22Rv1 (cell line): ENCODE measurements at regions not wholly inside any gene's neighbourhood (a gene's known extent, or its start where the extent isn't known, plus 50 kb on each side); places are given as distances from the start of the nearest gene placed in this dataset.
"Not testable (repeated sequence)": the region's sequence is repeated elsewhere in the genome, so short reads cannot be mapped to it uniquely, and the experiment has no call there.

Source experiments
- H3K27ac ChIP-seq: fragments of 450-650 bp; 2 replicates; pipeline ENCODE4 v1.5.1; 2017
- CTCF ChIP-seq: fragments of 450-650 bp; IDR thresholded peaks from 2 replicates; pipeline ENCODE4 v1.5.1; 2017; ENCODE audit warnings: mild to moderate bottlenecking
- ZFX ChIP-seq: fragments of 450-650 bp; IDR thresholded peaks from 2 replicates; pipeline ENCODE4 v1.6.1; 2017; ENCODE audit warnings: antibody characterized with exemption, borderline replicate concordance

- TF ChIP-seq CTCF (no peak), ZFX (no peak)
- H3K27ac ChIP-seq: no peak overlapping the region
These were observed 339.0 kb downstream of the EIPR1 start for GRCh38 chr2:3038636-3039035.

- no peak overlapping the region for H3K27ac ChIP-seq
These were observed 340.1 kb downstream of the EIPR1 start for GRCh38 chr2:3037196-3038194.

GRCh38 chr2:3036432-3037125 lies 341.0 kb downstream of the EIPR1 start:
- TF ChIP-seq ZFX: no peak
- TF ChIP-seq CTCF: no peak
- H3K27ac ChIP-seq: no peak overlapping the region

More at GRCh38 chr2:3037196-3038194, 340.1 kb downstream of the EIPR1 start:
- TF ChIP-seq CTCF: no peak
- TF ChIP-seq ZFX: no peak

- H3K27ac ChIP-seq: no peak overlapping the region
- TF ChIP-seq ZFX (no peak), CTCF (no peak)
These were observed 342.1 kb downstream of the EIPR1 start for GRCh38 chr2:3035385-3036050.

GRCh38 chr2:3034856-3035255 lies 342.8 kb downstream of the EIPR1 start:
- no peak overlapping the region for H3K27ac ChIP-seq
- no peak for TF ChIP-seq CTCF
- TF ChIP-seq ZFX: no peak

GRCh38 chr2:3034396-3034795 lies 343.2 kb downstream of the EIPR1 start:
- TF ChIP-seq CTCF: no peak
- H3K27ac ChIP-seq: no peak overlapping the region

- TF ChIP-seq CTCF (no peak), ZFX (no peak)
- H3K27ac ChIP-seq: no peak overlapping the region
These were observed 344.3 kb downstream of the EIPR1 start for GRCh38 chr2:3033315-3033714.

- not testable (repeated sequence) for H3K27ac ChIP-seq
These were observed 346.8 kb downstream of the EIPR1 start for GRCh38 chr2:3030791-3031190.
